Body of pancreas (tissue), 4 donors: ENCODE measurements at regions not wholly inside any gene's neighbourhood (a gene's known extent, or its start where the extent isn't known, plus 50 kb on each side); places are given as distances from the start of the nearest gene placed in this dataset.

Experiments used
- POLR2A ChIP-seq, 3 donors: fragments of 450-650 bp; IDR thresholded peaks; one replicate each; pipeline ENCODE4 v1.6.1; 2016; ENCODE audit warnings: antibody characterized with exemption in 3 of 3, mild to moderate bottlenecking in 2 of 3
- TF ChIP-seq, protein P1 (sequence below), 7 experiments: fragments of 450-650 bp in 4 of 7; fragments of 200-600 bp in 3 of 7; sonication (generic) in 3 of 7; IDR thresholded peaks; one replicate each; pipeline ENCODE4 v1.5.1; 2016 to 2019; ENCODE audit warnings: antibody characterized with exemption in 7 of 7

DNA sequence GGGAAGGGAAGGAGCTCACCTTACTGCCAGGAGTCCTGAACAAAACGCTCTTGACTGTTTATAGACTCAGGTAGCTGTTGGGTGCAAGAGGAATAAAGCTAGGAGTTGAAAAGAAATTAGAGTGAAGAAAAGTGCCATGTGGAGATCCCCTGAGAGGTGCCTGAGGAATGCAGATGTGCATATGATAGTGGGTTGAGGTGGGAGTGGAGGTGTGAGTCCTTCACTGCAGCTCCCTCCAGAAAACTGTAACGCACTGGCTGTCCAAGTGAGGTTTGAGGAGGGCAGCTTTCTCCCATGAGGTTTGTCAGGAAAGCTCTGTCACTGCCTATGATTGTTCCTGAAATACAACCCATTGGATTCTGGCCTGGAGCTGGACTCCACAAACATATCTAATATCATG, 904.8 kb upstream of the POT1 start:
- TF ChIP-seq, protein P1, sequence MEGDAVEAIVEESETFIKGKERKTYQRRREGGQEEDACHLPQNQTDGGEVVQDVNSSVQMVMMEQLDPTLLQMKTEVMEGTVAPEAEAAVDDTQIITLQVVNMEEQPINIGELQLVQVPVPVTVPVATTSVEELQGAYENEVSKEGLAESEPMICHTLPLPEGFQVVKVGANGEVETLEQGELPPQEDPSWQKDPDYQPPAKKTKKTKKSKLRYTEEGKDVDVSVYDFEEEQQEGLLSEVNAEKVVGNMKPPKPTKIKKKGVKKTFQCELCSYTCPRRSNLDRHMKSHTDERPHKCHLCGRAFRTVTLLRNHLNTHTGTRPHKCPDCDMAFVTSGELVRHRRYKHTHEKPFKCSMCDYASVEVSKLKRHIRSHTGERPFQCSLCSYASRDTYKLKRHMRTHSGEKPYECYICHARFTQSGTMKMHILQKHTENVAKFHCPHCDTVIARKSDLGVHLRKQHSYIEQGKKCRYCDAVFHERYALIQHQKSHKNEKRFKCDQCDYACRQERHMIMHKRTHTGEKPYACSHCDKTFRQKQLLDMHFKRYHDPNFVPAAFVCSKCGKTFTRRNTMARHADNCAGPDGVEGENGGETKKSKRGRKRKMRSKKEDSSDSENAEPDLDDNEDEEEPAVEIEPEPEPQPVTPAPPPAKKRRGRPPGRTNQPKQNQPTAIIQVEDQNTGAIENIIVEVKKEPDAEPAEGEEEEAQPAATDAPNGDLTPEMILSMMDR (IDR thresholded peaks at IDR 0.05): no peak
- no peak for TF ChIP-seq POLR2A (IDR thresholded peaks at IDR 0.05)
